ENCODE measurements at regions not wholly inside any gene's neighbourhood (a gene's known extent, or its start where the extent isn't known, plus 50 kb on each side); places are given as distances from the start of the nearest gene placed in this dataset.

DNA sequence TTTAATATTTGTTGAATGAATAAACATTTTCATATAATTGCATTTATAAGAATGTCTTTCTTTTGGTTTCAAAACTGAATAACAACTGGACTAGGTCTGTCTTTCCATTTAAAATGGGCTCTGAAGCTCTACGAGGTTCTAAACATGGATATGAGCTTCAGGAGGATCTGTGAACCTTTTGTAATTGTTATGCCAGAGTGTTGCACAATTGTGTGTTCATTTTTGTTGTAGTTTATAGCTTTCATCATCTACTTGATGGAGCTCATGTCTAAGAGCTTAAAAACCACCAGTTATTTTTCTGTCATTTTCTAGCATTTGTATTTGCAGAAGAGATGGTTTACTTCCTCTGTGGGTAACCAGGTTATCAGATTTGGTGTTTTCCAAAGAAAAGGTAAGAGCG is 265.7 kb upstream of the NPY start:
- H2AK5ac ChIP-seq (ENCODE audit: low read depth, low read length) = no peak overlapping the region
- H2BK5ac ChIP-seq (ENCODE audit: low read length) = no peak overlapping the region
- no CpG with 5 or more reads among the region's 2 CpGs for WGBS, 2 donors (ENCODE audit: extremely low coverage in 2 of 2, insufficient read length in 2 of 2, insufficient replicate concordance in 1 of 2)
- H3K79me1 ChIP-seq (ENCODE audit: low read depth, low read length) = no peaks in the 10 kb centered on the region
- H3K9me3 ChIP-seq (replicated peaks in 1 of 2; ENCODE audit: control insufficient read depth in 2 of 2, insufficient read depth in 1 of 2, low read depth in 1 of 2, low read length in 2 of 2) = no peaks in the 10 kb centered on the region
- no peak overlapping the region for H2BK12ac ChIP-seq (ENCODE audit: low read length)
- H3K23ac ChIP-seq (ENCODE audit: low read depth, low read length, poor library complexity) = no peak overlapping the region
- H3K4me1 ChIP-seq (ENCODE audit: control insufficient read depth in 2 of 2, insufficient read depth in 1 of 2, low read depth in 1 of 2, low read length in 2 of 2) = peaks cover 0 to 2% of the 10 kb centered on the region in 2 donors
- H4K8ac ChIP-seq (ENCODE audit: low read depth, low read length) = no peak overlapping the region
- no peak overlapping the region for H2AFZ ChIP-seq (ENCODE audit: low read length)
- no peak overlapping the region for H2BK120ac ChIP-seq (ENCODE audit: low read depth, low read length)
- no peaks in the 10 kb centered on the region for H3K36me3 ChIP-seq (replicated peaks in 1 of 2; ENCODE audit: control insufficient read depth in 2 of 2, insufficient read depth in 2 of 2, low read length in 2 of 2)
- no peak overlapping the region for H3K4me2 ChIP-seq (ENCODE audit: insufficient read depth, low read length, poor library complexity, severe bottlenecking)
- no peak overlapping the region for H3K14ac ChIP-seq (ENCODE audit: low read length)
- no peak overlapping the region for H3K18ac ChIP-seq (ENCODE audit: low read length)
- H3K4ac ChIP-seq (ENCODE audit: low read length) = no peak overlapping the region
- no peak overlapping the region for H3K4me3 ChIP-seq (ENCODE audit: low read length in 2 of 2)
- no peak overlapping the region for H3K27ac ChIP-seq (replicated peaks; ENCODE audit: low read length)
- no peak overlapping the region for H3K9ac ChIP-seq (ENCODE audit: low read depth, low read length, poor library complexity)
- H2BK15ac ChIP-seq (ENCODE audit: low read length) = no peak overlapping the region
- DNase-seq (ENCODE audit: low spot score) = no peak
- H4K91ac ChIP-seq (ENCODE audit: low read depth, low read length, poor library complexity) = no peak overlapping the region
- no peaks in the 10 kb centered on the region for H3K27me3 ChIP-seq (ENCODE audit: control insufficient read depth in 3 of 3, insufficient read depth in 3 of 3, low read depth in 1 of 3, low read length in 3 of 3)

DNA sequence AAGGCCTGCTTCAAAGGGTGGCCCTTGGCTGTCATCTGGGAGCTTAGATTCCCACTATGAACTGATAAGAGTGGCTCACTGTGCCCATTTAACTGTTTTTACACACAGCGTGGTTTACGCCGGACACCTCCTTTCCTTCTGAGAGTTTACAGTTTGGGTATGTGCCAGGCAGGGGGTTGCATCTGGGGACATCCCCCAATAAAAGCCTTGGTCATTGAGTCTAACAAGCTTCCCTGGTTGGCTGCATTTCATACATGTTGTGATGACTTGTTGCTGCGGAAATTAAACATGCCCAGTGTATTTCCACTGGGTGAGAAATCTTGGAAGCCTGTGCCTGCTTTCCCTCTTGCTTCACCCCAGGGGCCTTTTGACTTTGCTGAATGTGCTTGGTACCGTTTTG is 264.1 kb upstream of the NPY start:
- Histone ChIP-seq H3K4me2 (ENCODE audit: insufficient read depth, low read length, poor library complexity, severe bottlenecking) (no peak overlapping the region), H3K9me3 (replicated peaks in 1 of 2; ENCODE audit: control insufficient read depth in 2 of 2, insufficient read depth in 1 of 2, low read depth in 1 of 2, low read length in 2 of 2) (no peaks in the 10 kb centered on the region), H2AK5ac (ENCODE audit: low read depth, low read length) (no peak overlapping the region), H3K79me1 (ENCODE audit: low read depth, low read length) (no peaks in the 10 kb centered on the region), H2BK15ac (ENCODE audit: low read length) (no peak overlapping the region), H3K4ac (ENCODE audit: low read length) (no peak overlapping the region), H3K23ac (ENCODE audit: low read depth, low read length, poor library complexity) (no peak overlapping the region), H3K27me3 (ENCODE audit: control insufficient read depth in 3 of 3, insufficient read depth in 3 of 3, low read depth in 1 of 3, low read length in 3 of 3) (no peaks in the 10 kb centered on the region), H3K18ac (ENCODE audit: low read length) (no peak overlapping the region), H3K27ac (replicated peaks; ENCODE audit: low read length) (no peak overlapping the region), H3K4me3 (ENCODE audit: low read length in 2 of 2) (no peak overlapping the region), H3K14ac (ENCODE audit: low read length) (no peak overlapping the region), H3K4me1 (ENCODE audit: control insufficient read depth in 2 of 2, insufficient read depth in 1 of 2, low read depth in 1 of 2, low read length in 2 of 2) (peaks cover 0 to 5% of the 10 kb centered on the region in 2 donors), H2BK12ac (ENCODE audit: low read length) (no peak overlapping the region), H3K9ac (ENCODE audit: low read depth, low read length, poor library complexity) (no peak overlapping the region), H4K8ac (ENCODE audit: low read depth, low read length) (no peak overlapping the region), H2AFZ (ENCODE audit: low read length) (no peak overlapping the region), H2BK120ac (ENCODE audit: low read depth, low read length) (no peak overlapping the region), H4K91ac (ENCODE audit: low read depth, low read length, poor library complexity) (no peak overlapping the region), H3K36me3 (replicated peaks in 1 of 2; ENCODE audit: control insufficient read depth in 2 of 2, insufficient read depth in 2 of 2, low read length in 2 of 2) (no peaks in the 10 kb centered on the region), H2BK5ac (ENCODE audit: low read length) (no peak overlapping the region)
- WGBS, 2 donors (ENCODE audit: extremely low coverage in 2 of 2, insufficient read length in 2 of 2, insufficient replicate concordance in 1 of 2) = no CpG with 5 or more reads among the region's 5 CpGs
- no peak for DNase-seq (ENCODE audit: low spot score)

DNA sequence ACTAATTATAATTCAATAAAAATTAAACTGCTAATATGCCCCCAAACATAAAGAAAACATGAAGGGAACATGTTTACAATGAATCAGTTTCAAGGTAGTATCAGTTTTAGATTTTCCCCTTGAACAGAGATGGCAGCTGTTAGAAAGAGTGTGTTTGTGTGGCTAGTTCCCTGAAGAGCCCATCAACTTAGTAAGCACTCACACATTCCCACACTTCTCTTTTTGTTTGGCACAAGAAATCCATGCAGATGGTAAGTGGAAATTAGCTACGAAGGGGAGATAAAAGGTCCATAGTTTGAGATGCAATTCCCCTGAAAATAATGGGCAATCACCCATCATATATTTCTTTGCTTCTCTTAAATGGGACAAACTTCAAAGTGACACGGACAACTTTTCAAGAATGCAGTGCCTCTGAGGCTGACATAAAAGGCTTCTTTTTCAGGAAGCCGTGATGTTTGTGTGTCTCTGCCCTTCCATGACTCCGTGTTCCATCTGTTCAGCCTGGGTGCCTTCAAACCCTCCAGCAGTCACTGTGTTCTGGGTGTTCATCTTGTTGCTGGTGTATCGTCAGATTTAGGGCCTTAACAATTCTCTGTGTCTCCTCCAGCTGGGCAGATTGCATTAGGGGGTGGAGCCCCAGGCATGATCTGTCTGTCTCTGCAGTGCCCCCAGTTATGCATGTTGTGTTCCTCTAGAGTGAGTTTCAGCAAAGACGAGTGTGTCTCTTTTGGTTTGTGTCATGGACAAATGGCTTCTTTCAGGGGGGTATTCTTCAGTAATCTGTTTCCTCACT is 259.5 kb upstream of the NPY start:
- H3K4ac ChIP-seq (ENCODE audit: low read length) = no peak overlapping the region
- no peak overlapping the region for H4K91ac ChIP-seq (ENCODE audit: low read depth, low read length, poor library complexity)
- DNase-seq (ENCODE audit: low spot score) = no peak
- H4K8ac ChIP-seq (ENCODE audit: low read depth, low read length) = no peak overlapping the region
- no peaks in the 10 kb centered on the region for H3K27me3 ChIP-seq (ENCODE audit: control insufficient read depth in 3 of 3, insufficient read depth in 3 of 3, low read depth in 1 of 3, low read length in 3 of 3)
- peaks cover 0 to 9% of the 10 kb centered on the region in 2 donors for H3K4me1 ChIP-seq (ENCODE audit: control insufficient read depth in 2 of 2, insufficient read depth in 1 of 2, low read depth in 1 of 2, low read length in 2 of 2)
- H3K14ac ChIP-seq (ENCODE audit: low read length) = no peak overlapping the region
- H2BK120ac ChIP-seq (ENCODE audit: low read depth, low read length) = no peak overlapping the region
- no peak overlapping the region for H2BK15ac ChIP-seq (ENCODE audit: low read length)
- H3K79me1 ChIP-seq (ENCODE audit: low read depth, low read length) = no peaks in the 10 kb centered on the region
- H2BK5ac ChIP-seq (ENCODE audit: low read length) = no peak overlapping the region
- H3K4me3 ChIP-seq (ENCODE audit: low read length in 2 of 2) = no peak overlapping the region
- no peak overlapping the region for H3K18ac ChIP-seq (ENCODE audit: low read length)
- H2AFZ ChIP-seq (ENCODE audit: low read length) = peak overlapping the region; percentile 72
- H3K23ac ChIP-seq (ENCODE audit: low read depth, low read length, poor library complexity) = no peak overlapping the region
- no CpG with 5 or more reads among the region's 6 CpGs for WGBS, 2 donors (ENCODE audit: extremely low coverage in 2 of 2, insufficient read length in 2 of 2, insufficient replicate concordance in 1 of 2)
- H3K27ac ChIP-seq (replicated peaks; ENCODE audit: low read length) = no peak overlapping the region
- H3K9me3 ChIP-seq (replicated peaks in 1 of 2; ENCODE audit: control insufficient read depth in 2 of 2, insufficient read depth in 1 of 2, low read depth in 1 of 2, low read length in 2 of 2) = no peaks in the 10 kb centered on the region
- H2BK12ac ChIP-seq (ENCODE audit: low read length) = no peak overlapping the region
- H3K4me2 ChIP-seq (ENCODE audit: insufficient read depth, low read length, poor library complexity, severe bottlenecking) = no peak overlapping the region
- no peak overlapping the region for H2AK5ac ChIP-seq (ENCODE audit: low read depth, low read length)
- no peaks in the 10 kb centered on the region for H3K36me3 ChIP-seq (replicated peaks in 1 of 2; ENCODE audit: control insufficient read depth in 2 of 2, insufficient read depth in 2 of 2, low read length in 2 of 2)
- no peak overlapping the region for H3K9ac ChIP-seq (ENCODE audit: low read depth, low read length, poor library complexity)

- H3K4me1 ChIP-seq (ENCODE audit: control insufficient read depth in 2 of 2, insufficient read depth in 1 of 2, low read depth in 1 of 2, low read length in 2 of 2) = peaks cover 0 to 7% of the 10 kb centered on the region in 2 donors
- no peaks in the 10 kb centered on the region for H3K79me1 ChIP-seq (ENCODE audit: low read depth, low read length)
- WGBS, 2 donors (ENCODE audit: extremely low coverage in 2 of 2, insufficient read length in 2 of 2, insufficient replicate concordance in 1 of 2) = no CpG with 5 or more reads among the region's 2 CpGs
- no peaks in the 10 kb centered on the region for H3K9me3 ChIP-seq (replicated peaks in 1 of 2; ENCODE audit: control insufficient read depth in 2 of 2, insufficient read depth in 1 of 2, low read depth in 1 of 2, low read length in 2 of 2)
- no peak overlapping the region for H3K23ac ChIP-seq (ENCODE audit: low read depth, low read length, poor library complexity)
- no peak for DNase-seq (ENCODE audit: low spot score)
- H3K27me3 ChIP-seq (ENCODE audit: control insufficient read depth in 3 of 3, insufficient read depth in 3 of 3, low read depth in 1 of 3, low read length in 3 of 3) = no peaks in the 10 kb centered on the region
- H2AFZ ChIP-seq (ENCODE audit: low read length) = peak overlapping the region; percentile 72
- no peak overlapping the region for H2AK5ac ChIP-seq (ENCODE audit: low read depth, low read length)
- no peak overlapping the region for H3K9ac ChIP-seq (ENCODE audit: low read depth, low read length, poor library complexity)
- H3K14ac ChIP-seq (ENCODE audit: low read length) = no peak overlapping the region
- H4K8ac ChIP-seq (ENCODE audit: low read depth, low read length) = no peak overlapping the region
- no peak overlapping the region for H3K4me3 ChIP-seq (ENCODE audit: low read length in 2 of 2)
- H2BK15ac ChIP-seq (ENCODE audit: low read length) = no peak overlapping the region
- no peak overlapping the region for H3K4me2 ChIP-seq (ENCODE audit: insufficient read depth, low read length, poor library complexity, severe bottlenecking)
- H4K91ac ChIP-seq (ENCODE audit: low read depth, low read length, poor library complexity) = no peak overlapping the region
- H3K27ac ChIP-seq (replicated peaks; ENCODE audit: low read length) = no peak overlapping the region
- no peak overlapping the region for H3K4ac ChIP-seq (ENCODE audit: low read length)
- H3K18ac ChIP-seq (ENCODE audit: low read length) = no peak overlapping the region
- H3K36me3 ChIP-seq (replicated peaks in 1 of 2; ENCODE audit: control insufficient read depth in 2 of 2, insufficient read depth in 2 of 2, low read length in 2 of 2) = no peaks in the 10 kb centered on the region
- no peak overlapping the region for H2BK5ac ChIP-seq (ENCODE audit: low read length)
- H2BK12ac ChIP-seq (ENCODE audit: low read length) = no peak overlapping the region
- no peak overlapping the region for H2BK120ac ChIP-seq (ENCODE audit: low read depth, low read length)
Measured at GRCh38 chr7:24025094-24025493, 258.9 kb upstream of the NPY start.
